GM23338 (cell line): ENCODE measurements at regions not wholly inside any gene's neighbourhood (a gene's known extent, or its start where the extent isn't known, plus 50 kb on each side); places are given as distances from the start of the nearest gene placed in this dataset.

Experiments
- ATAC-seq: fragments of 200-7000 bp; cut with Tn5 transposase; 3 replicates; pipeline ENCODE4 v1.9.1; 2020
- DNase-seq: peaks from one replicate; pipeline ENCODE4 v3.0.0-alpha.2; 2015; ENCODE audit warnings: low spot score
- H2AFZ ChIP-seq: fragments of 200-600 bp; sonication (generic); 2 replicates; pipeline ENCODE4 v1.8.0; 2016; ENCODE audit warnings: antibody characterized with exemption, mild to moderate bottlenecking, moderate library complexity
- H3F3A ChIP-seq: fragments of 200-600 bp; sonication (generic); replicated peaks from 2 replicates; pipeline ENCODE4 v1.8.0; 2017; ENCODE audit warnings: antibody characterized with exemption, mixed run types, low read depth
- H3K27ac ChIP-seq: fragments of 200-600 bp; sonication (generic); 2 replicates; pipeline ENCODE4 v1.6.1; 2016; ENCODE audit warnings: low read depth
- H3K27me3 ChIP-seq: fragments of 200-600 bp; sonication (generic); 2 replicates; pipeline ENCODE4 v1.8.0; 2016; ENCODE audit warnings: mild to moderate bottlenecking, mixed run types, moderate library complexity; ENCODE audit not compliant: insufficient read depth
- H3K36me3 ChIP-seq: fragments of 200-600 bp; sonication (generic); 2 replicates; pipeline ENCODE4 v1.8.0; 2016; ENCODE audit warnings: mild to moderate bottlenecking; ENCODE audit not compliant: insufficient read depth
- H3K4me1 ChIP-seq: fragments of 200-600 bp; sonication (generic); 2 replicates; pipeline ENCODE4 v1.8.0; 2016; ENCODE audit warnings: mild to moderate bottlenecking, moderate library complexity; ENCODE audit not compliant: insufficient read depth
- H3K4me2 ChIP-seq: fragments of 200-600 bp; sonication (generic); 2 replicates; pipeline ENCODE4 v1.7.1; 2017; ENCODE audit warnings: mixed run types
- H3K4me3 ChIP-seq: fragments of 200-600 bp; sonication (generic); 2 replicates; pipeline ENCODE4 v1.6.1; 2016; ENCODE audit warnings: mixed run types
- H3K79me2 ChIP-seq: fragments of 200-600 bp; sonication (generic); replicated peaks from 2 replicates; pipeline ENCODE4 v1.8.0; 2017; ENCODE audit warnings: mild to moderate bottlenecking; ENCODE audit not compliant: insufficient read depth
- H3K9me2 ChIP-seq: fragments of 200-600 bp; sonication (generic); 2 replicates; pipeline ENCODE4 v1.8.0; 2017; ENCODE audit not compliant: insufficient read depth
- H4K20me1 ChIP-seq: fragments of 200-600 bp; sonication (generic); replicated peaks from 2 replicates; pipeline ENCODE4 v1.8.0; 2017; ENCODE audit warnings: mild to moderate bottlenecking; ENCODE audit not compliant: insufficient read depth
- H3K27ac Mint-ChIP-seq: 2 replicates; pipeline ENCODE4 v1.8.0; 2020; ENCODE audit warnings: inconsistent platforms, mild to moderate bottlenecking, moderate library complexity, mixed read lengths
- H3K27me3 Mint-ChIP-seq: 3 replicates; pipeline ENCODE4 v1.8.0; 2022; ENCODE audit warnings: low read depth, mild to moderate bottlenecking, moderate library complexity, mixed read lengths, inconsistent platforms; ENCODE audit not compliant: insufficient read depth, poor library complexity
- H3K36me3 Mint-ChIP-seq: 3 replicates; pipeline ENCODE4 v1.8.0; 2021; ENCODE audit warnings: low read depth, mild to moderate bottlenecking, inconsistent platforms, moderate library complexity, mixed read lengths
- H3K4me1 Mint-ChIP-seq: 3 replicates; pipeline ENCODE4 v1.8.0; 2020; ENCODE audit warnings: mild to moderate bottlenecking, inconsistent platforms, mixed read lengths
- H3K4me3 Mint-ChIP-seq: 3 replicates; pipeline ENCODE4 v1.8.0; 2021; ENCODE audit warnings: moderate library complexity, mild to moderate bottlenecking, inconsistent platforms, mixed read lengths
- H3K9me3 Mint-ChIP-seq: 3 replicates; pipeline ENCODE4 v1.8.0; 2020; ENCODE audit warnings: moderate library complexity, mild to moderate bottlenecking, inconsistent platforms, mixed read lengths
- CTCF ChIP-seq, 2 experiments: fragments of 200-600 bp in 1 of 2; sonication (generic) in 1 of 2; conservative IDR thresholded peaks; 2 replicates each; pipeline versions ENCODE4 v1.5.1 to v1.6.1; 2016 to 2017; ENCODE audit warnings: antibody characterized with exemption in 2 of 2, low read depth in 2 of 2, mild to moderate bottlenecking in 2 of 2, moderate library complexity in 1 of 2
- ETS1 ChIP-seq: IDR thresholded peaks from 2 replicates; pipeline ENCODE4 v1.6.1; 2016; ENCODE audit warnings: antibody characterized with exemption
- POLR2AphosphoS5 ChIP-seq: IDR thresholded peaks from 2 replicates; pipeline ENCODE4 v1.6.1; 2016; ENCODE audit warnings: antibody characterized with exemption, low read depth
- STAT1 ChIP-seq: IDR thresholded peaks from one replicate; pipeline ENCODE4 v1.6.1; 2016; ENCODE audit warnings: antibody characterized with exemption; ENCODE audit not compliant: unreplicated experiment
- ZNF114 ChIP-seq: fragments of 250-450 bp; sonication (Bioruptor Pico); IDR thresholded peaks from 2 replicates; pipeline ENCODE4 v1.5.0; 2020; ENCODE audit warnings: mild to moderate bottlenecking, moderate library complexity
- ZNF331 ChIP-seq: fragments of 250-450 bp; sonication (Bioruptor Pico); IDR thresholded peaks from 2 replicates; pipeline ENCODE4 v1.5.0; 2020; ENCODE audit warnings: low read depth, mild to moderate bottlenecking, moderate library complexity
- TF ChIP-seq, protein P1 (sequence below): fragments of 250-450 bp; sonication (Bioruptor Pico); IDR thresholded peaks from 2 replicates; pipeline ENCODE4 v1.5.0; 2020; ENCODE audit warnings: mild to moderate bottlenecking, moderate library complexity

GRCh38 chr10:30728127-30728526, 98.6 kb upstream of the LYZL2 start (continued):
- TF ChIP-seq, protein P1, sequence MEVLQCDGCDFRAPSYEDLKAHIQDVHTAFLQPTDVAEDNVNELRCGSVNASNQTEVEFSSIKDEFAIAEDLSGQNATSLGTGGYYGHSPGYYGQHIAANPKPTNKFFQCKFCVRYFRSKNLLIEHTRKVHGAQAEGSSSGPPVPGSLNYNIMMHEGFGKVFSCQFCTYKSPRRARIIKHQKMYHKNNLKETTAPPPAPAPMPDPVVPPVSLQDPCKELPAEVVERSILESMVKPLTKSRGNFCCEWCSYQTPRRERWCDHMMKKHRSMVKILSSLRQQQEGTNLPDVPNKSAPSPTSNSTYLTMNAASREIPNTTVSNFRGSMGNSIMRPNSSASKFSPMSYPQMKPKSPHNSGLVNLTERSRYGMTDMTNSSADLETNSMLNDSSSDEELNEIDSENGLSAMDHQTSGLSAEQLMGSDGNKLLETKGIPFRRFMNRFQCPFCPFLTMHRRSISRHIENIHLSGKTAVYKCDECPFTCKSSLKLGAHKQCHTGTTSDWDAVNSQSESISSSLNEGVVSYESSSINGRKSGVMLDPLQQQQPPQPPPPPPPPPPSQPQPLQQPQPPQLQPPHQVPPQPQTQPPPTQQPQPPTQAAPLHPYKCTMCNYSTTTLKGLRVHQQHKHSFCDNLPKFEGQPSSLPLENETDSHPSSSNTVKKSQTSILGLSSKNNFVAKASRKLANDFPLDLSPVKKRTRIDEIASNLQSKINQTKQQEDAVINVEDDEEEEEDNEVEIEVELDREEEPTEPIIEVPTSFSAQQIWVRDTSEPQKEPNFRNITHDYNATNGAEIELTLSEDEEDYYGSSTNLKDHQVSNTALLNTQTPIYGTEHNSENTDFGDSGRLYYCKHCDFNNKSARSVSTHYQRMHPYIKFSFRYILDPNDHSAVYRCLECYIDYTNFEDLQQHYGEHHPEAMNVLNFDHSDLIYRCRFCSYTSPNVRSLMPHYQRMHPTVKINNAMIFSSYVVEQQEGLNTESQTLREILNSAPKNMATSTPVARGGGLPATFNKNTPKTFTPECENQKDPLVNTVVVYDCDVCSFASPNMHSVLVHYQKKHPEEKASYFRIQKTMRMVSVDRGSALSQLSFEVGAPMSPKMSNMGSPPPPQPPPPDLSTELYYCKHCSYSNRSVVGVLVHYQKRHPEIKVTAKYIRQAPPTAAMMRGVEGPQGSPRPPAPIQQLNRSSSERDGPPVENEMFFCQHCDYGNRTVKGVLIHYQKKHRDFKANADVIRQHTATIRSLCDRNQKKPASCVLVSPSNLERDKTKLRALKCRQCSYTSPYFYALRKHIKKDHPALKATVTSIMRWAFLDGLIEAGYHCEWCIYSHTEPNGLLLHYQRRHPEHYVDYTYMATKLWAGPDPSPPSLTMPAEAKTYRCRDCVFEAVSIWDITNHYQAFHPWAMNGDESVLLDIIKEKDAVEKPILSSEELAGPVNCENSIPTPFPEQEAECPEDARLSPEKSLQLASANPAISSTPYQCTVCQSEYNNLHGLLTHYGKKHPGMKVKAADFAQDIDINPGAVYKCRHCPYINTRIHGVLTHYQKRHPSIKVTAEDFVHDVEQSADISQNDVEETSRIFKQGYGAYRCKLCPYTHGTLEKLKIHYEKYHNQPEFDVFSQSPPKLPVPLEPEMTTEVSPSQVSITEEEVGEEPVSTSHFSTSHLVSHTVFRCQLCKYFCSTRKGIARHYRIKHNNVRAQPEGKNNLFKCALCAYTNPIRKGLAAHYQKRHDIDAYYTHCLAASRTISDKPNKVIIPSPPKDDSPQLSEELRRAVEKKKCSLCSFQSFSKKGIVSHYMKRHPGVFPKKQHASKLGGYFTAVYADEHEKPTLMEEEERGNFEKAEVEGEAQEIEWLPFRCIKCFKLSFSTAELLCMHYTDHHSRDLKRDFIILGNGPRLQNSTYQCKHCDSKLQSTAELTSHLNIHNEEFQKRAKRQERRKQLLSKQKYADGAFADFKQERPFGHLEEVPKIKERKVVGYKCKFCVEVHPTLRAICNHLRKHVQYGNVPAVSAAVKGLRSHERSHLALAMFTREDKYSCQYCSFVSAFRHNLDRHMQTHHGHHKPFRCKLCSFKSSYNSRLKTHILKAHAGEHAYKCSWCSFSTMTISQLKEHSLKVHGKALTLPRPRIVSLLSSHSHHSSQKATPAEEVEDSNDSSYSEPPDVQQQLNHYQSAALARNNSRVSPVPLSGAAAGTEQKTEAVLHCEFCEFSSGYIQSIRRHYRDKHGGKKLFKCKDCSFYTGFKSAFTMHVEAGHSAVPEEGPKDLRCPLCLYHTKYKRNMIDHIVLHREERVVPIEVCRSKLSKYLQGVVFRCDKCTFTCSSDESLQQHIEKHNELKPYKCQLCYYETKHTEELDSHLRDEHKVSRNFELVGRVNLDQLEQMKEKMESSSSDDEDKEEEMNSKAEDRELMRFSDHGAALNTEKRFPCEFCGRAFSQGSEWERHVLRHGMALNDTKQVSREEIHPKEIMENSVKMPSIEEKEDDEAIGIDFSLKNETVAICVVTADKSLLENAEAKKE (CRISPR knock-in tag) = no peak

- H3K4me1 ChIP-seq = peaks cover 19% of the 10 kb centered on the region
- Mint-ChIP-seq H3K36me3 (no peaks in the 10 kb centered on the region), H3K27me3 (peaks cover 7% of the 10 kb centered on the region), H3K4me1 (peaks cover 22% of the 10 kb centered on the region; the same call in 2 of the 3 replicates), H3K9me3 (peaks cover 4% of the 10 kb centered on the region; the same call in 1 of the 3 replicates), H3K4me3 (no peak overlapping the region), H3K27ac (no peak overlapping the region)
- ATAC-seq (no peak), DNase-seq (no peak)
- peaks cover 11% of the 10 kb centered on the region for H3K9me2 ChIP-seq
- no peaks in the 10 kb centered on the region for H3K79me2 ChIP-seq
- no peak overlapping the region for H3K4me2 ChIP-seq
- H3K27ac ChIP-seq = no peak overlapping the region
- H4K20me1 ChIP-seq = no peaks in the 10 kb centered on the region
- no peaks in the 10 kb centered on the region for H3K36me3 ChIP-seq
- H2AFZ ChIP-seq = peak overlapping the region; percentile 81; the same call in 1 of the 2 replicates
- 0 out of 2 replicates have a peak, but pooled peaks cover 5% of the 10 kb centered on the region for H3F3A ChIP-seq
- H3K27me3 ChIP-seq = no peaks in the 10 kb centered on the region
- no peak overlapping the region for H3K4me3 ChIP-seq
- TF ChIP-seq CTCF (conservative IDR thresholded peaks at IDR 0.05; ENCODE audit: low read depth in 2 of 2) = no peak
- no peak for TF ChIP-seq ZNF331 (CRISPR knock-in tag)
- no peak for TF ChIP-seq POLR2AphosphoS5
- TF ChIP-seq STAT1 = no peak
- TF ChIP-seq ZNF114 (CRISPR knock-in tag) = no peak
- TF ChIP-seq ETS1 = no peak
- TF ChIP-seq, protein P1 (CRISPR knock-in tag) = no peak
Observed at GRCh38 chr10:30727524-30727923, 98.0 kb upstream of the LYZL2 start.
